K562 (cell line): ENCODE measurements at regions not wholly inside any gene's neighbourhood (a gene's known extent, or its start where the extent isn't known, plus 50 kb on each side); places are given as distances from the start of the nearest gene placed in this dataset.

Source experiments
- ARID2 ChIP-seq: fragments of 450-650 bp; IDR thresholded peaks from 2 replicates; pipeline ENCODE4 v1.6.1; 2017; ENCODE audit warnings: antibody characterized with exemption, mild to moderate bottlenecking
- ARID4B ChIP-seq: sonication (generic); formaldehyde crosslinking; IDR thresholded peaks from 2 replicates; pipeline ENCODE4 v1.8.0; 2022; ENCODE audit warnings: mild to moderate bottlenecking, missing genetic modification reagents
- CREBBP ChIP-seq: IDR thresholded peaks from one replicate; pipeline ENCODE4 v1.6.1; 2012; ENCODE audit warnings: low read depth, mild to moderate bottlenecking, control low read depth, inconsistent platforms, low read length
- ETS2 ChIP-seq: IDR thresholded peaks from 2 replicates; pipeline ENCODE4 v1.6.1; 2016; ENCODE audit warnings: borderline replicate concordance, missing genetic modification characterization, mild to moderate bottlenecking, moderate library complexity, missing compliant biosample characterization; ENCODE audit not compliant: poor library complexity, severe bottlenecking
- GTF2E2 ChIP-seq: fragments of 200-800 bp; sonication (Bioruptor generic); IDR thresholded peaks from 2 replicates; pipeline ENCODE4 v1.6.1; 2016; ENCODE audit warnings: missing genetic modification characterization, missing compliant biosample characterization
- NFIX ChIP-seq: fragments of 250-450 bp; sonication (Bioruptor Pico); IDR thresholded peaks from 2 replicates; pipeline ENCODE4 v1.4.0; 2020; ENCODE audit warnings: low read depth, mild to moderate bottlenecking, moderate library complexity
- PHB ChIP-seq: fragments of 250-450 bp; sonication (Bioruptor Pico); IDR thresholded peaks from 2 replicates; pipeline ENCODE4 v1.5.0; 2021
- PPARD ChIP-seq: fragments of 250-450 bp; sonication (Bioruptor Pico); IDR thresholded peaks from 2 replicates; pipeline ENCODE4 v1.8.0; 2022; ENCODE audit warnings: inconsistent platforms, mild to moderate bottlenecking, moderate library complexity
- TRIM25 ChIP-seq: fragments of 450-650 bp; IDR thresholded peaks from 2 replicates; pipeline ENCODE4 v1.7.0; 2016; ENCODE audit warnings: borderline replicate concordance
- ZFP30 ChIP-seq: fragments of 250-450 bp; sonication (Bioruptor Pico); IDR thresholded peaks from 2 replicates; pipeline ENCODE4 v1.8.0; 2022; ENCODE audit warnings: moderate library complexity, mild to moderate bottlenecking, inconsistent platforms, borderline replicate concordance
- ZKSCAN1 ChIP-seq: fragments of 150-350 bp; IDR thresholded peaks from 2 replicates; pipeline ENCODE4 v1.6.1; 2016; ENCODE audit warnings: low read depth, low read length
- ZNF239 ChIP-seq: fragments of 250-450 bp; sonication (Bioruptor Pico); IDR thresholded peaks from 2 replicates; pipeline ENCODE4 v1.4.0; 2020; ENCODE audit warnings: mild to moderate bottlenecking
- ZNF609 ChIP-seq: sonication (generic); formaldehyde crosslinking; IDR thresholded peaks from 2 replicates; pipeline ENCODE4 v1.8.1; 2023; ENCODE audit warnings: missing genetic modification reagents, mild to moderate bottlenecking, borderline replicate concordance
- ZNF79 ChIP-seq: fragments of 250-450 bp; sonication (Bioruptor Pico); IDR thresholded peaks from 2 replicates; pipeline ENCODE4 v1.4.0; 2020; ENCODE audit warnings: low read depth, mild to moderate bottlenecking, moderate library complexity

- TF ChIP-seq ARID2 = no peak
- no peak for TF ChIP-seq NFIX
- TF ChIP-seq ZFP30 (CRISPR knock-in tag) = no peak
- TF ChIP-seq CREBBP = no peak
- TF ChIP-seq ARID4B = no peak
- no peak; the same call in 1 of the 2 replicates for TF ChIP-seq ZNF239 (CRISPR knock-in tag)
- TF ChIP-seq ZNF79 (CRISPR knock-in tag) = no peak
- TF ChIP-seq ZNF609 = no peak
- TF ChIP-seq PPARD = no peak
- 0 out of 2 replicates have a peak, but pooled peaks have one; percentile 3 for TF ChIP-seq ZKSCAN1
- peak; percentile 19 for TF ChIP-seq GTF2E2
- TF ChIP-seq TRIM25 = no peak
- peak; percentile 29 for TF ChIP-seq ETS2 (tag)
- TF ChIP-seq PHB (CRISPR knock-in tag) = no peak
These were observed 289.4 kb upstream of the STXBP5 start (continued) for GRCh38 chr6:146914489-146915483.
